Neural cell (in vitro differentiated cells): ENCODE measurements at regions not wholly inside any gene's neighbourhood (a gene's known extent, or its start where the extent isn't known, plus 50 kb on each side); places are given as distances from the start of the nearest gene placed in this dataset.

ENCODE experiments used
- CTCF ChIP-seq: fragments of 450-650 bp; IDR thresholded peaks from 2 replicates; pipeline ENCODE4 v1.5.1; 2014; ENCODE audit warnings: antibody characterized with exemption, mild to moderate bottlenecking, moderate library complexity; ENCODE audit not compliant: poor library complexity, severe bottlenecking
- EP300 ChIP-seq: fragments of 450-650 bp; conservative IDR thresholded peaks from 2 replicates; pipeline ENCODE4 v1.6.1; 2014; ENCODE audit warnings: antibody characterized with exemption, mild to moderate bottlenecking, moderate library complexity; ENCODE audit not compliant: poor library complexity, severe bottlenecking
- EZH2 ChIP-seq: fragments of 200-600, 300-800 bp; shearing (Covaris generic), sonication (generic); IDR thresholded peaks from 2 replicates; pipeline ENCODE4 v1.6.1; 2014; ENCODE audit warnings: antibody characterized with exemption, low read length, borderline replicate concordance, mild to moderate bottlenecking; ENCODE audit not compliant: insufficient read depth, poor library complexity, severe bottlenecking
- MXI1 ChIP-seq: fragments of 450-650 bp; conservative IDR thresholded peaks from 2 replicates; pipeline ENCODE4 v1.6.1; 2014; ENCODE audit warnings: antibody characterized with exemption, mild to moderate bottlenecking; ENCODE audit not compliant: poor library complexity, severe bottlenecking
- POLR2AphosphoS5 ChIP-seq: IDR thresholded peaks from 2 replicates; pipeline ENCODE4 v1.6.1; 2012
- RAD21 ChIP-seq: fragments of 450-650 bp; conservative IDR thresholded peaks from 2 replicates; pipeline ENCODE4 v1.6.1; 2014; ENCODE audit warnings: antibody characterized with exemption, mild to moderate bottlenecking, moderate library complexity
- REST ChIP-seq: IDR thresholded peaks from 2 replicates; pipeline ENCODE4 v1.6.1; 2012; ENCODE audit warnings: borderline replicate concordance
- SMC3 ChIP-seq: fragments of 450-650 bp; conservative IDR thresholded peaks from 2 replicates; pipeline ENCODE4 v1.6.1; 2014; ENCODE audit warnings: antibody characterized with exemption, mild to moderate bottlenecking, moderate library complexity; ENCODE audit not compliant: poor library complexity
- TAF1 ChIP-seq: IDR thresholded peaks from 2 replicates; pipeline ENCODE4 v1.6.1; 2012; ENCODE audit warnings: low read depth

DNA sequence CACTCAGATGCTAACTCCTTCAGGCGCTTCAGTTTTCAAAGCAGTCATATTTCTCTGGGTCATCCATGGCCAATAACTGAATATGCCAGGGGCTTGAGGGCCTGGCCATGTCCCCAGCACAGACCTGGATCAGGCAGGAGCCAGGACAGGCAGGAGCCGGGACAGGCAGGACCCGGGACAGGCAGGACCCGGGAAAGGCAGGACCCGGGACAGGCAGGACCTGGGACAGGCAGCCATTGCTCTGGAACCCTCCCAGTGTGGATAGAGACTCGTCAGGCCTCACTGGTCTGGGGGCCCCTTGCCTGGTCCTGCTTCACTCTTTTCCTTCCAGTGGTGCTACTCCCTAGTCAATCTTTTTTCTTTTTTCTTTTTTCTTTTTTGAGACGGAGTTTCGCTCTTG lies 117.5 kb upstream of the TEX51 start:
- TF ChIP-seq CTCF (no peak), EZH2 (no peak), POLR2AphosphoS5 (no peak), EP300 (no peak), TAF1 (no peak), RAD21 (no peak), REST (no peak), SMC3 (no peak), MXI1 (no peak)
